Gastrocnemius medialis (tissue), 4 donors: ENCODE measurements at regions not wholly inside any gene's neighbourhood (a gene's known extent, or its start where the extent isn't known, plus 50 kb on each side); places are given as distances from the start of the nearest gene placed in this dataset.

Source experiments
- POLR2A ChIP-seq, 2 donors: fragments of 450-650 bp; IDR thresholded peaks; one replicate each; pipeline ENCODE4 v1.6.1; 2017; ENCODE audit warnings: antibody characterized with exemption in 2 of 2, mild to moderate bottlenecking in 2 of 2, moderate library complexity in 2 of 2
- TF ChIP-seq, protein P1 (sequence below), 5 experiments: fragments of 450-650 bp in 3 of 5; fragments of 200-600 bp in 2 of 5; sonication (generic) in 2 of 5; IDR thresholded peaks in 4 of 5; conservative IDR thresholded peaks in 1 of 5; 1 replicate in 4 of 5; 2 replicates in 1 of 5; pipeline ENCODE4 v1.5.1; 2016 to 2019; ENCODE audit warnings: antibody characterized with exemption in 5 of 5, mild to moderate bottlenecking in 3 of 5, moderate library complexity in 3 of 5

DNA sequence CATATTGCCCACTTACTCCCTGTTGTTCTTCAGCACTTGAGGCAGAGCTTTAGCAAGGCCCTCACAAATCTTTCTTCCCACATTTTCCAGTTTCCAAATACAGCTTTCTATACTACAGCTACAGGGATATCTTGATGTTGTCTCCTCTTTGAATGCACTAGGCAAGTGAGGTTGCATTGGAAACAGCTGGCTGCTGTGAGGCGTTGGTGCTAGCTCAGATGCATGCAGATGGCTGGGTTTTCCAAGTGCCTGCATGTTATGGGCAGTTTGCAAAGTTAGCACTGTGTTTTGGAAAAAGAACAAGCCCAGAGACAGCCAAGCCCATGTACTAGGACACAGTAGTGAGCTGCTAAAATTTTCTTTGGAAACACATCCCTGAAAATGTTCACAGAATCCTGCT is 315.1 kb upstream of the RASGEF1B start:
- TF ChIP-seq, protein P1, sequence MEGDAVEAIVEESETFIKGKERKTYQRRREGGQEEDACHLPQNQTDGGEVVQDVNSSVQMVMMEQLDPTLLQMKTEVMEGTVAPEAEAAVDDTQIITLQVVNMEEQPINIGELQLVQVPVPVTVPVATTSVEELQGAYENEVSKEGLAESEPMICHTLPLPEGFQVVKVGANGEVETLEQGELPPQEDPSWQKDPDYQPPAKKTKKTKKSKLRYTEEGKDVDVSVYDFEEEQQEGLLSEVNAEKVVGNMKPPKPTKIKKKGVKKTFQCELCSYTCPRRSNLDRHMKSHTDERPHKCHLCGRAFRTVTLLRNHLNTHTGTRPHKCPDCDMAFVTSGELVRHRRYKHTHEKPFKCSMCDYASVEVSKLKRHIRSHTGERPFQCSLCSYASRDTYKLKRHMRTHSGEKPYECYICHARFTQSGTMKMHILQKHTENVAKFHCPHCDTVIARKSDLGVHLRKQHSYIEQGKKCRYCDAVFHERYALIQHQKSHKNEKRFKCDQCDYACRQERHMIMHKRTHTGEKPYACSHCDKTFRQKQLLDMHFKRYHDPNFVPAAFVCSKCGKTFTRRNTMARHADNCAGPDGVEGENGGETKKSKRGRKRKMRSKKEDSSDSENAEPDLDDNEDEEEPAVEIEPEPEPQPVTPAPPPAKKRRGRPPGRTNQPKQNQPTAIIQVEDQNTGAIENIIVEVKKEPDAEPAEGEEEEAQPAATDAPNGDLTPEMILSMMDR (IDR thresholded peaks at IDR 0.05 in 4 of 5, conservative IDR thresholded peaks at IDR 0.05 in 1 of 5), result no peak
- TF ChIP-seq POLR2A (IDR thresholded peaks at IDR 0.05), result no peak
